HepG2 (cell line): ENCODE measurements at regions not wholly inside any gene's neighbourhood (a gene's known extent, or its start where the extent isn't known, plus 50 kb on each side); places are given as distances from the start of the nearest gene placed in this dataset.

Experiments used
- AGO2 ChIP-seq: fragments of 200-400 bp; formaldehyde crosslinking; optimal IDR thresholded peaks from 2 replicates; pipeline ENCODE3; 2017; ENCODE audit warnings: mild to moderate bottlenecking, low read depth, low read length, moderate library complexity
- CAMTA2 ChIP-seq: sonication (generic); formaldehyde crosslinking; IDR thresholded peaks from 2 replicates; pipeline ENCODE4 v1.4.0; 2020; ENCODE audit warnings: mild to moderate bottlenecking, missing genetic modification reagents, borderline replicate concordance
- DR1 ChIP-seq: sonication (generic); formaldehyde crosslinking; IDR thresholded peaks from 2 replicates; pipeline ENCODE4 v1.8.0; 2021; ENCODE audit warnings: mild to moderate bottlenecking, missing genetic modification reagents, inconsistent platforms
- ERF ChIP-seq: IDR thresholded peaks from 2 replicates; pipeline ENCODE4 v1.6.1; 2018; ENCODE audit warnings: missing biosample characterization, missing genetic modification reagents
- HDAC2 ChIP-seq: sonication (generic); formaldehyde crosslinking; IDR thresholded peaks from 2 replicates; pipeline ENCODE4 v1.4.0; 2020; ENCODE audit warnings: missing genetic modification reagents
- HDAC6 ChIP-seq: fragments of 200-600 bp; sonication (generic); IDR thresholded peaks from 2 replicates; pipeline ENCODE4 v1.7.0; 2017; ENCODE audit warnings: mild to moderate bottlenecking, antibody characterized with exemption, low read length, low read depth
- HIC2 ChIP-seq: sonication (generic); formaldehyde crosslinking; IDR thresholded peaks from 2 replicates; pipeline ENCODE4 v1.9.0; 2022; ENCODE audit warnings: low read depth, missing genetic modification reagents
- KDM4B ChIP-seq: sonication (generic); formaldehyde crosslinking; IDR thresholded peaks from 2 replicates; pipeline ENCODE4 v1.4.0; 2020; ENCODE audit warnings: missing genetic modification reagents
- MLLT10 ChIP-seq: sonication (generic); formaldehyde crosslinking; IDR thresholded peaks from 2 replicates; pipeline ENCODE4 v1.4.0; 2020; ENCODE audit warnings: missing genetic modification reagents
- MXD3 ChIP-seq: IDR thresholded peaks from 2 replicates; pipeline ENCODE4 v1.6.1; 2016; ENCODE audit warnings: mild to moderate bottlenecking, missing biosample characterization, missing genetic modification reagents
- PHF20 ChIP-seq: sonication (generic); formaldehyde crosslinking; IDR thresholded peaks from 2 replicates; pipeline ENCODE4 v1.5.0; 2020; ENCODE audit warnings: mild to moderate bottlenecking, missing genetic modification reagents
- SIN3A ChIP-seq: IDR thresholded peaks from 2 replicates; pipeline ENCODE4 v1.6.1; 2011; ENCODE audit warnings: low read depth, mild to moderate bottlenecking, control low read depth, low read length, borderline replicate concordance
- THYN1 ChIP-seq: sonication (generic); formaldehyde crosslinking; IDR thresholded peaks from 2 replicates; pipeline ENCODE4 v1.8.1; 2023; ENCODE audit warnings: low read depth, mild to moderate bottlenecking, moderate library complexity, missing genetic modification reagents, borderline replicate concordance
- ZNF224 ChIP-seq: sonication (generic); formaldehyde crosslinking; IDR thresholded peaks from 2 replicates; pipeline ENCODE4 v1.5.0; 2020; ENCODE audit warnings: mild to moderate bottlenecking, missing genetic modification reagents
- ZNF34 ChIP-seq: sonication (generic); formaldehyde crosslinking; IDR thresholded peaks from 2 replicates; pipeline ENCODE4 v1.4.0; 2020; ENCODE audit warnings: mild to moderate bottlenecking, missing genetic modification reagents, borderline replicate concordance
- ZNF343 ChIP-seq: sonication (generic); formaldehyde crosslinking; IDR thresholded peaks from 2 replicates; pipeline ENCODE4 v1.4.0; 2020; ENCODE audit warnings: mild to moderate bottlenecking, missing genetic modification reagents
- ZNF674 ChIP-seq: sonication (generic); formaldehyde crosslinking; IDR thresholded peaks from 2 replicates; pipeline ENCODE4 v1.5.0; 2020; ENCODE audit warnings: low read depth, mild to moderate bottlenecking, missing genetic modification reagents
- ZNF747 ChIP-seq: sonication (generic); formaldehyde crosslinking; IDR thresholded peaks from 2 replicates; pipeline ENCODE4 v1.8.1; 2023; ENCODE audit warnings: missing genetic modification reagents, mild to moderate bottlenecking, borderline replicate concordance
- TF ChIP-seq, protein P1 (sequence below): sonication (generic); formaldehyde crosslinking; IDR thresholded peaks from 2 replicates; pipeline ENCODE4 v1.5.1; 2020; ENCODE audit warnings: mild to moderate bottlenecking, missing genetic modification reagents
- TF ChIP-seq, protein P2 (sequence below): sonication (generic); formaldehyde crosslinking; IDR thresholded peaks from 2 replicates; pipeline ENCODE4 v1.5.0; 2020; ENCODE audit warnings: mild to moderate bottlenecking, missing genetic modification reagents, borderline replicate concordance

DNA sequence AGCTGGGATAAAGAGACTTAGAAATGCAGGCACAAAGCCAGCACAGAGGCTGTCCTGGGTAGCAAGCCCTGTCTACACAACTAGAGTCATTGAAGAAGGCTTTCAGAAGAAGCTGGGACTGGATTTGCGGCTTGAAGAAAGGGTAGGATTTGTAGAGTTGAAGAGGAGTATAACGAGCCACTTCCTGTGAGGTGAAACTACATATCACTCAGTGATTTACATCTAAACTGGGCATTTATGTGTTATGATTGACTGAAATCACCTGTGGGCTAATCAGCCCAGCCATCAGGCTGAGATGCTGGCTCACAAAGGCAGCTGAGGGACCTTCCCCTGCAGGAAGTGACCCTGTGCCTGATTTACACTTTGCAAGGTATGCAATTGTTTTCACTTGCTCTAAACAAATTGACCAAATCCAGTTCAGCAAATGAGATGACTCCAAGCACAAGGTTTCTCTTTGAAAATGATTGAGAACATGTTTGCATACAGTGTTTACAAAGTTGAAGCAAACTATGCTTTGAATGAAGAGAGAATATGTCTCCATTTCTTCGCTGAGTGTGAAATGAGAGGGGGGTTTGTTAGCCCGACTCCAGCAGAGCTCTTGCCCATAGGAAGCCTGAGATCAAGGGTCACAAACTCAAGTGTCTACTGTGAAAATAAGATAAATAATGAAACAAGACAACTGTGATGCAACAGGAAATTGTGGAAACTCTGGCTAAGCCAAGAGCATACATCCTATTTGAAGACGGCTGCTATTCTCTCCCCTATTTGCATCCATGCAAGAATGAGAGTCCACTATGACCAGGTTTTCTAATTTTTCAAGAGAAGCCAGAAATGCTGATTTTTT lies 69.3 kb upstream of the HK2 start (continued):
- TF ChIP-seq MXD3 (CRISPR knock-in tag) (0 out of 2 replicates have a peak, but pooled peaks have one; percentile 47), HDAC2 (CRISPR knock-in tag) (peak; percentile 100), ZNF674 (CRISPR knock-in tag) (0 out of 2 replicates have a peak, but pooled peaks have one; percentile 58), PHF20 (CRISPR knock-in tag) (no peak), HDAC6 (no peak), MLLT10 (CRISPR knock-in tag) (no peak), ERF (CRISPR knock-in tag) (peak; percentile 99), ZNF34 (CRISPR knock-in tag) (no peak; the same call in 1 of the 2 replicates), SIN3A (peak; percentile 69; the same call in 1 of the 2 replicates), KDM4B (CRISPR knock-in tag) (peak; percentile 64; the same call in 1 of the 2 replicates), ZNF747 (CRISPR knock-in tag) (peak; percentile 93), DR1 (CRISPR knock-in tag) (no peak), ZNF224 (CRISPR knock-in tag) (peak; percentile 52; the same call in 1 of the 2 replicates), ZNF343 (CRISPR knock-in tag) (no peak), HIC2 (CRISPR knock-in tag) (peak; percentile 41; the same call in 1 of the 2 replicates), CAMTA2 (no peak), THYN1 (0 out of 2 replicates have a peak, but pooled peaks have one; percentile 24), AGO2 (no peak)
- TF ChIP-seq, protein P1, sequence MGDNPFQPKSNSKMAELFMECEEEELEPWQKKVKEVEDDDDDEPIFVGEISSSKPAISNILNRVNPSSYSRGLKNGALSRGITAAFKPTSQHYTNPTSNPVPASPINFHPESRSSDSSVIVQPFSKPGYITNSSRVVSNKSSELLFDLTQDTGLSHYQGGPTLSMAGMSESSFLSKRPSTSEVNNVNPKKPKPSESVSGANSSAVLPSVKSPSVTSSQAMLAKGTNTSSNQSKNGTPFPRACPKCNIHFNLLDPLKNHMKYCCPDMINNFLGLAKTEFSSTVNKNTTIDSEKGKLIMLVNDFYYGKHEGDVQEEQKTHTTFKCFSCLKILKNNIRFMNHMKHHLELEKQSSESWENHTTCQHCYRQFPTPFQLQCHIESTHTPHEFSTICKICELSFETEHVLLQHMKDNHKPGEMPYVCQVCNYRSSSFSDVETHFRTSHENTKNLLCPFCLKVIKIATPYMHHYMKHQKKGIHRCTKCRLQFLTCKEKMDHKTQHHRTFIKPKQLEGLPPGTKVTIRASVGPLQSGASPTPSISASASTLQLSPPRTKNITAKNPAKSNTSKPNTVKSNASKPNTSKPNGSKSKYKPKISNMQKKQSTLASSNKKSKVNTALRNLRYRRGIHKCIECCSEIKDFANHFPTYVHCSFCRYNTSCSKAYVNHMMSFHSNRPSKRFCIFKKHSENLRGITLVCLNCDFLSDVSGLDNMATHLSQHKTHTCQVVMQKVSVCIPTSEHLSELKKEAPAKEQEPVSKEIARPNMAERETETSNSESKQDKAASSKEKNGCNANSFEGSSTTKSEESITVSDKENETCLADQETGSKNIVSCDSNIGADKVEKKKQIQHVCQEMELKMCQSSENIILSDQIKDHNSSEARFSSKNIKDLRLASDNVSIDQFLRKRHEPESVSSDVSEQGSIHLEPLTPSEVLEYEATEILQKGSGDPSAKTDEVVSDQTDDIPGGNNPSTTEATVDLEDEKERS (CRISPR knock-in tag), result peak; percentile 94
- TF ChIP-seq, protein P2, sequence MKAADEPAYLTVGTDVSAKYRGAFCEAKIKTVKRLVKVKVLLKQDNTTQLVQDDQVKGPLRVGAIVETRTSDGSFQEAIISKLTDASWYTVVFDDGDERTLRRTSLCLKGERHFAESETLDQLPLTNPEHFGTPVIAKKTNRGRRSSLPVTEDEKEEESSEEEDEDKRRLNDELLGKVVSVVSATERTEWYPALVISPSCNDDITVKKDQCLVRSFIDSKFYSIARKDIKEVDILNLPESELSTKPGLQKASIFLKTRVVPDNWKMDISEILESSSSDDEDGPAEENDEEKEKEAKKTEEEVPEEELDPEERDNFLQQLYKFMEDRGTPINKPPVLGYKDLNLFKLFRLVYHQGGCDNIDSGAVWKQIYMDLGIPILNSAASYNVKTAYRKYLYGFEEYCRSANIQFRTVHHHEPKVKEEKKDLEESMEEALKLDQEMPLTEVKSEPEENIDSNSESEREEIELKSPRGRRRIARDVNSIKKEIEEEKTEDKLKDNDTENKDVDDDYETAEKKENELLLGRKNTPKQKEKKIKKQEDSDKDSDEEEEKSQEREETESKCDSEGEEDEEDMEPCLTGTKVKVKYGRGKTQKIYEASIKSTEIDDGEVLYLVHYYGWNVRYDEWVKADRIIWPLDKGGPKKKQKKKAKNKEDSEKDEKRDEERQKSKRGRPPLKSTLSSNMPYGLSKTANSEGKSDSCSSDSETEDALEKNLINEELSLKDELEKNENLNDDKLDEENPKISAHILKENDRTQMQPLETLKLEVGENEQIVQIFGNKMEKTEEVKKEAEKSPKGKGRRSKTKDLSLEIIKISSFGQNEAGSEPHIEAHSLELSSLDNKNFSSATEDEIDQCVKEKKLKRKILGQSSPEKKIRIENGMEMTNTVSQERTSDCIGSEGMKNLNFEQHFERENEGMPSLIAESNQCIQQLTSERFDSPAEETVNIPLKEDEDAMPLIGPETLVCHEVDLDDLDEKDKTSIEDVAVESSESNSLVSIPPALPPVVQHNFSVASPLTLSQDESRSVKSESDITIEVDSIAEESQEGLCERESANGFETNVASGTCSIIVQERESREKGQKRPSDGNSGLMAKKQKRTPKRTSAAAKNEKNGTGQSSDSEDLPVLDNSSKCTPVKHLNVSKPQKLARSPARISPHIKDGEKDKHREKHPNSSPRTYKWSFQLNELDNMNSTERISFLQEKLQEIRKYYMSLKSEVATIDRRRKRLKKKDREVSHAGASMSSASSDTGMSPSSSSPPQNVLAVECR (CRISPR knock-in tag), result peak; percentile 79
